OCI-LY3 (cell line): ENCODE measurements at regions not wholly inside any gene's neighbourhood (a gene's known extent, or its start where the extent isn't known, plus 50 kb on each side); places are given as distances from the start of the nearest gene placed in this dataset.
"Not testable (repeated sequence)": the region's sequence is repeated elsewhere in the genome, so short reads cannot be mapped to it uniquely, and the experiment has no call there.

Experiments
- H2AFZ ChIP-seq: fragments of 200-600, 300-600 bp; shearing (Covaris generic); 2 replicates; pipeline ENCODE4 v1.6.0; 2014; ENCODE audit warnings: antibody characterized with exemption, low read depth, low read length
- H3K27ac ChIP-seq: fragments of 200-600, 300-600 bp; sonication (generic); 2 replicates; pipeline ENCODE4 v1.5.1; 2014; ENCODE audit warnings: mild to moderate bottlenecking, low read length, moderate library complexity, mixed read lengths
- H3K27me3 ChIP-seq: fragments of 200-600, 300-600 bp; sonication (generic); 2 replicates; pipeline ENCODE4 v1.6.1; 2014; ENCODE audit warnings: low read depth, low read length, mixed read lengths
- H3K36me3 ChIP-seq: fragments of 200-600, 300-600 bp; sonication (generic); replicated peaks from 2 replicates; pipeline ENCODE3; 2014; ENCODE audit warnings: low read depth, low read length, mixed read lengths
- H3K4me1 ChIP-seq: fragments of 300-600, 200-600 bp; sonication (generic); 2 replicates; pipeline ENCODE4 v1.6.1; 2014; ENCODE audit warnings: low read length, mixed read lengths
- H3K4me2 ChIP-seq: fragments of 200-600, 300-600 bp; sonication (generic); 2 replicates; pipeline ENCODE4 v1.6.1; 2014; ENCODE audit warnings: low read length, mixed read lengths
- H3K4me3 ChIP-seq: fragments of 300-600, 200-600 bp; sonication (generic); 2 replicates; pipeline ENCODE4 v1.5.1; 2014; ENCODE audit warnings: antibody characterized with exemption, mild to moderate bottlenecking, low read length, moderate library complexity
- H3K79me2 ChIP-seq: fragments of 300-600, 200-600 bp; shearing (Covaris generic); 2 replicates; pipeline ENCODE4 v1.6.1; 2014; ENCODE audit warnings: mild to moderate bottlenecking, low read length, mixed read lengths
- H3K9ac ChIP-seq: fragments of 300-600, 200-600 bp; shearing (Covaris generic); 2 replicates; pipeline ENCODE4 v1.6.0; 2014; ENCODE audit warnings: mild to moderate bottlenecking, low read length, moderate library complexity
- H3K9me3 ChIP-seq: fragments of 200-600, 300-600 bp; shearing (Covaris generic); 2 replicates; pipeline ENCODE4 v1.6.1; 2014; ENCODE audit warnings: low read length, mixed read lengths; ENCODE audit not compliant: insufficient read depth
- H4K20me1 ChIP-seq: fragments of 200-600, 300-600 bp; sonication (generic); 2 replicates; pipeline ENCODE4 v1.6.1; 2016; ENCODE audit warnings: low read length, mixed read lengths; ENCODE audit not compliant: insufficient read depth
- EZH2phosphoT487 ChIP-seq: fragments of 200-600 bp; shearing (Covaris generic); IDR thresholded peaks from 2 replicates; pipeline ENCODE4 v1.6.1; 2018; ENCODE audit warnings: antibody characterized with exemption, mixed run types, low read depth
- TF ChIP-seq, protein P1 (sequence below): fragments of 200-600, 300-600 bp; sonication (generic); IDR thresholded peaks from 2 replicates; pipeline ENCODE4 v1.5.1; 2014; ENCODE audit warnings: antibody characterized with exemption, low read length, low read depth

- not testable (repeated sequence) for H3K9me3 ChIP-seq, H3K79me2 ChIP-seq, H2AFZ ChIP-seq, H3K4me3 ChIP-seq, H3K4me1 ChIP-seq, H3K36me3 ChIP-seq, H3K27me3 ChIP-seq, H4K20me1 ChIP-seq, H3K27ac ChIP-seq, H3K4me2 ChIP-seq, H3K9ac ChIP-seq
Measured at GRCh38 chr16:29248306-29248939, 158.1 kb downstream of the NPIPB11 start.

DNA sequence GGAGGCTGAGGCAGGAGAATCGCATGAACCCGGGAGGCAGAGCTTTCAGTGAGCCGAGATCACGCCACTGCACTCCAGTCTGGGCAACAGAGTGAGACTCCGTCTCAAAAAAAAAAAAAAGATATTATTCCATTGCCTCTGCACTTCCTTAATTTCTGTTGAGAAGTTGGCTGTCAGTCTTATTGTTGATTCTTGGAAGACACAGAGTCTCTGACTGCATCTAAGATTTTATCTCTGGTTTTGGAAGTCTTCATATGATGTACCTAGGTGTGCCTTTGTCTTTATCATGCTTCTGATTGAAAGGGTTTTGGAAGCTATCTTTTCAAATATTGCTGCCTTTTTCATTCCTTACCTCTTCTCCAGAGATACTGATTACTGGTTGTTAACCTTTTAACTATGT is 160.4 kb downstream of the NPIPB11 start:
- not testable (repeated sequence) for H3K9me3 ChIP-seq, H2AFZ ChIP-seq, H4K20me1 ChIP-seq

DNA sequence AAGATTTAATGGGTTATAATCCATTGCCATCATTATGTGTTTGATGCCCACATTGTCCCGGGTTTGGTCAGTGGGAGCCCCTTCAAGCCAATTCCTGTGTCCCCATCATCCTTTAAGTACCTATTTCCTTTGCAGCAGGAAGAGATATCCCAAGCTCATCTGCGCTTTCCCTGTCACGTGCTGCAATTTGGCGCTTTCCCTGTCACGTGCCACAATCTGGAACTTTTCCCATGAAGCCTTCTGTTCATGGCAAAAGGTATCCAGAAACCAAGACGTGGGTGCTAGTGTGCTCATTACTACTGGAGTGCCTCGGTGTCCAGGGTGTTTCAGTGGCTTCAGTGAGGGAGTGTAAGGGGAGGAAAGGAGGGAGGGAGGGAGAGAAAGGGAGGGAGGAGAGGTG is 168.5 kb downstream of the NPIPB11 start:
- H3K79me2 ChIP-seq = no peaks in the 10 kb centered on the region
- H3K36me3 ChIP-seq = no peaks in the 10 kb centered on the region
- no peak overlapping the region for H2AFZ ChIP-seq
- no peak overlapping the region for H3K27ac ChIP-seq
- TF ChIP-seq, protein P1, sequence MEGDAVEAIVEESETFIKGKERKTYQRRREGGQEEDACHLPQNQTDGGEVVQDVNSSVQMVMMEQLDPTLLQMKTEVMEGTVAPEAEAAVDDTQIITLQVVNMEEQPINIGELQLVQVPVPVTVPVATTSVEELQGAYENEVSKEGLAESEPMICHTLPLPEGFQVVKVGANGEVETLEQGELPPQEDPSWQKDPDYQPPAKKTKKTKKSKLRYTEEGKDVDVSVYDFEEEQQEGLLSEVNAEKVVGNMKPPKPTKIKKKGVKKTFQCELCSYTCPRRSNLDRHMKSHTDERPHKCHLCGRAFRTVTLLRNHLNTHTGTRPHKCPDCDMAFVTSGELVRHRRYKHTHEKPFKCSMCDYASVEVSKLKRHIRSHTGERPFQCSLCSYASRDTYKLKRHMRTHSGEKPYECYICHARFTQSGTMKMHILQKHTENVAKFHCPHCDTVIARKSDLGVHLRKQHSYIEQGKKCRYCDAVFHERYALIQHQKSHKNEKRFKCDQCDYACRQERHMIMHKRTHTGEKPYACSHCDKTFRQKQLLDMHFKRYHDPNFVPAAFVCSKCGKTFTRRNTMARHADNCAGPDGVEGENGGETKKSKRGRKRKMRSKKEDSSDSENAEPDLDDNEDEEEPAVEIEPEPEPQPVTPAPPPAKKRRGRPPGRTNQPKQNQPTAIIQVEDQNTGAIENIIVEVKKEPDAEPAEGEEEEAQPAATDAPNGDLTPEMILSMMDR = no peak
- no peak for TF ChIP-seq EZH2phosphoT487
- no peak overlapping the region for H3K9ac ChIP-seq
- no peaks in the 10 kb centered on the region for H3K4me1 ChIP-seq
- no peaks in the 10 kb centered on the region for H3K9me3 ChIP-seq
- no peaks in the 10 kb centered on the region for H3K27me3 ChIP-seq
- no peak overlapping the region for H3K4me3 ChIP-seq
- H4K20me1 ChIP-seq = no peaks in the 10 kb centered on the region
- H3K4me2 ChIP-seq = no peak overlapping the region

More for the DNA sequence above, 160.4 kb downstream of the NPIPB11 start:
- not testable (repeated sequence) for H3K4me1 ChIP-seq, H3K4me3 ChIP-seq, H3K79me2 ChIP-seq, H3K9ac ChIP-seq, H3K27me3 ChIP-seq, H3K4me2 ChIP-seq, H3K27ac ChIP-seq, H3K36me3 ChIP-seq

GRCh38 chr16:29237495-29237894 is 169.0 kb downstream of the NPIPB11 start:
- H2AFZ ChIP-seq, H3K4me2 ChIP-seq, H4K20me1 ChIP-seq, H3K27ac ChIP-seq, H3K4me3 ChIP-seq, H3K36me3 ChIP-seq, H3K4me1 ChIP-seq, H3K9ac ChIP-seq, H3K27me3 ChIP-seq, H3K9me3 ChIP-seq, H3K79me2 ChIP-seq: not testable (repeated sequence)

DNA sequence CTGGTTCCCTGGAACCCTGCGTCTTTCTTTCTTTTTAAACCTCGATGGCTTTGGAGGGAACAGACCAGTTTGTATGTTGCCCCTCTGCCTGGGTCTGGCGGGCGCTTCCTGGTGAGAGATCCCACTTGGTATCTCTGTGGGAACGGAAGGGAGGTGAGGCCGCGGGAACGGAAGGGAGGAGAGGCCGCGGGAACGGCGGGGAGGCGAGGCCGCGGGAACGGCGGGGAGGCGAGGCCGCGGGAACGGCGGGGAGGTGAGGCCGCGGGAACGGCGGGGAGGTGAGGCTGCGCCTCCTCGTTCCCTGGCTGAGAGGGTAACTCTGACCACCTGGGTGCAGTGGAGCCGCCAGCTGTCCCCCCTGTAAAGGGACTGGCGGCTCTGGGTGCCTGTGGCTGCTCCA is 169.5 kb downstream of the NPIPB11 start:
- not testable (repeated sequence) for H2AFZ ChIP-seq

DNA sequence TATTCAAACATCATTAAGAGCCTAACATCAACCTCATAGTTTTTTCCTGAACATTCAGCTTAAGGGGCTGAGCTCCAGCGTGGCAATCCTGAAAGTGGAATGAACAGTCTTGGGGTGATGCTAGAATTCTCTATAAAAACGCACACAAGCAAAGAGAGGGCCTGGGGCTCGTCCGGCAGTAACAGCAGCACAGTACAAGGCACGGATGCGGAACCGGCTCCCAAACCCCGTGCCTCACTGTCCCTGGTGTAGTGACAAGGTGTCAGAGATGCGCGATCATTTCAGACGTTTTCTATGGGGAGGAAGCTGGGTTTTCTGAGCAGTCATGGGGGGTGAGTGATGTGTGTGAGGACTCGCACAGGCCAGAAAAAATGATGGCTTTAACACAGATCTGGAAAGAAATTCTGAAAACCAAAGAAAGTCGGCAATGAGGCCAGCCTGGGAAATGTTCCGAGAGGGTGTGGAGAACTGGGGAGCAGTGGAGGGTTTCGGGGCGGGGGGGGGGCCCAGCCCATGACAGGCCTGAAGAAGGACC is 170.6 kb downstream of the NPIPB11 start:
- H3K36me3 ChIP-seq, H3K79me2 ChIP-seq, H3K9ac ChIP-seq, H3K9me3 ChIP-seq, H3K4me3 ChIP-seq, H3K4me2 ChIP-seq, H3K27me3 ChIP-seq, H2AFZ ChIP-seq, H4K20me1 ChIP-seq, H3K27ac ChIP-seq, H3K4me1 ChIP-seq: not testable (repeated sequence)

More for the DNA sequence above, 169.5 kb downstream of the NPIPB11 start:
- H3K36me3 ChIP-seq, H3K27ac ChIP-seq, H3K79me2 ChIP-seq, H4K20me1 ChIP-seq, H3K4me1 ChIP-seq, H3K9me3 ChIP-seq, H3K27me3 ChIP-seq, H3K9ac ChIP-seq, H3K4me2 ChIP-seq, H3K4me3 ChIP-seq: not testable (repeated sequence)

- H3K27ac ChIP-seq, H3K9me3 ChIP-seq, H3K4me3 ChIP-seq, H3K36me3 ChIP-seq, H4K20me1 ChIP-seq, H3K27me3 ChIP-seq, H3K4me2 ChIP-seq, H2AFZ ChIP-seq, H3K9ac ChIP-seq, H3K4me1 ChIP-seq, H3K79me2 ChIP-seq: not testable (repeated sequence)
Measured at GRCh38 chr16:29234536-29235275, 171.8 kb downstream of the NPIPB11 start.

DNA sequence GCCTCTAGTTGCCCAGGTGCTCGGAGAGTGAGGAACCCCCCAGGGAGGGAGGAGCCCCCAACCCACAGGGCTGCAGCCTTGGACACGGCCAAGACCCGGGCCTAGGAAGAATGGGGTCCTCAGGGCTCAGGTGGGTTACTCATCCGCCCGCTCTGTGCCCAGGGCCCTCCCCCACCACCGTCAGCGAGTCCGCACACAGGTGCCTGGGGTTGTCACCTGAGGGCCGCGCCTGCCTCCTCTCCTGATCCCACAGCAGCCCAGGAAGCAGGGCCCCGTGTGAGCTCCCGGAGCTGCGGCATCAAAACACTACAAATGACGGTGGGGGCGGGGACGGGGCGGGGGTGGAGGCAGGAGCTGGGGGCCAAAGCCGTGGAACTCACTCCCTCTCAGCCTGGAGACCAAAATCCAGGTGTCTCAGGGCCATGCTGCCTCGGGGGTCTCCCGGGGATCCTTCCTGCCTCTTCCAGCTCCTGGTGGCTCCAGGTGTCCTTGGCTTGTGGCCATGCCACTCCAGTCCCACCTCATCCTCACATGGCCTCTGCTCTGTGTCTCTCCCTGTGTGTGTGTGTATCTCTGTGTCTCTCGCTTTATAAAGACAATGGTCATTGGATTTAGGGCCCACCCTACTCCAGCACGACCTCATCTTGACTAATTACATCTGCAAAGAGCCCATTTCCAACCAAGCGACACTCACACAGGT is 172.7 kb downstream of the NPIPB11 start:
- not testable (repeated sequence) for H3K4me1 ChIP-seq, H3K9ac ChIP-seq, H3K4me2 ChIP-seq, H3K9me3 ChIP-seq, H3K27me3 ChIP-seq, H3K36me3 ChIP-seq, H3K4me3 ChIP-seq, H3K27ac ChIP-seq, H4K20me1 ChIP-seq, H3K79me2 ChIP-seq, H2AFZ ChIP-seq
